ENCODE measurements at regions not wholly inside any gene's neighbourhood (a gene's known extent, or its start where the extent isn't known, plus 50 kb on each side); places are given as distances from the start of the nearest gene placed in this dataset.

GRCh38 chr4:166546009-166546408 lies 673.0 kb downstream of the TLL1 start:
- no peak for TF ChIP-seq CTCF (IDR thresholded peaks at IDR 0.05; ENCODE audit: insufficient read depth, low read length)
- no peak for TF ChIP-seq SPI1 (IDR thresholded peaks at IDR 0.05; ENCODE audit: borderline replicate concordance, low read depth)
- TF ChIP-seq REST (IDR thresholded peaks at IDR 0.05; ENCODE audit: insufficient replicate concordance, low read depth): no peak
- no peak for TF ChIP-seq GABPA (IDR thresholded peaks at IDR 0.05; ENCODE audit: low read depth)
- no peak for TF ChIP-seq POLR2AphosphoS5 (IDR thresholded peaks at IDR 0.05; ENCODE audit: low read depth)
- no peak for DNase-seq (ENCODE audit: low read depth in 1 of 2, low spot score in 1 of 2)
- H3K4me3 ChIP-seq (replicated peaks; ENCODE audit: insufficient read depth, low read length): no peak overlapping the region
- no peak overlapping the region for H3K27ac ChIP-seq (replicated peaks)
- no peaks in the 10 kb centered on the region for H3K27me3 ChIP-seq (ENCODE audit: insufficient read depth, poor library complexity, severe bottlenecking)

GRCh38 chr4:166577639-166578038 lies 656.7 kb downstream of the SPOCK3 start:
- no peak for DNase-seq (ENCODE audit: low read depth in 1 of 2, low spot score in 1 of 2)
- Histone ChIP-seq H3K27me3 (ENCODE audit: insufficient read depth, poor library complexity, severe bottlenecking) (no peaks in the 10 kb centered on the region), H3K4me3 (replicated peaks; ENCODE audit: insufficient read depth, low read length) (no peak overlapping the region), H3K27ac (replicated peaks) (no peak overlapping the region)
- TF ChIP-seq REST (IDR thresholded peaks at IDR 0.05; ENCODE audit: insufficient replicate concordance, low read depth): no peak
- TF ChIP-seq CTCF (IDR thresholded peaks at IDR 0.05; ENCODE audit: insufficient read depth, low read length): no peak
- no peak for TF ChIP-seq GABPA (IDR thresholded peaks at IDR 0.05; ENCODE audit: low read depth)
- no peak for TF ChIP-seq POLR2AphosphoS5 (IDR thresholded peaks at IDR 0.05; ENCODE audit: low read depth)
- TF ChIP-seq SPI1 (IDR thresholded peaks at IDR 0.05; ENCODE audit: borderline replicate concordance, low read depth): no peak

GRCh38 chr4:166585491-166585890 lies 648.8 kb downstream of the SPOCK3 start:
- Histone ChIP-seq H3K27ac (replicated peaks) (no peak overlapping the region), H3K4me3 (replicated peaks; ENCODE audit: insufficient read depth, low read length) (no peak overlapping the region), H3K27me3 (ENCODE audit: insufficient read depth, poor library complexity, severe bottlenecking) (no peaks in the 10 kb centered on the region)
- DNase-seq (ENCODE audit: low read depth in 1 of 2, low spot score in 1 of 2): no peak
- TF ChIP-seq GABPA (IDR thresholded peaks at IDR 0.05; ENCODE audit: low read depth) (no peak), SPI1 (IDR thresholded peaks at IDR 0.05; ENCODE audit: borderline replicate concordance, low read depth) (no peak), POLR2AphosphoS5 (IDR thresholded peaks at IDR 0.05; ENCODE audit: low read depth) (no peak), CTCF (IDR thresholded peaks at IDR 0.05; ENCODE audit: insufficient read depth, low read length) (no peak), REST (IDR thresholded peaks at IDR 0.05; ENCODE audit: insufficient replicate concordance, low read depth) (no peak)

Data from HL-60 (cell line).